ENCODE measurements at regions not wholly inside any gene's neighbourhood (a gene's known extent, or its start where the extent isn't known, plus 50 kb on each side); places are given as distances from the start of the nearest gene placed in this dataset.

- Histone ChIP-seq H3K79me2 (ENCODE audit: low read length) (no peaks in the 10 kb centered on the region), H3K27me3 (ENCODE audit: low read depth, low read length) (no peaks in the 10 kb centered on the region), H3K4me3 (ENCODE audit: low read length) (no peak overlapping the region), H3K36me3 (replicated peaks; ENCODE audit: low read depth, low read length) (no peaks in the 10 kb centered on the region), H3K4me1 (ENCODE audit: low read length) (no peaks in the 10 kb centered on the region), H3K9ac (ENCODE audit: low read length) (no peak overlapping the region), H3K27ac (ENCODE audit: low read length) (no peak overlapping the region), H2AFZ (ENCODE audit: low read depth, low read length) (no peak overlapping the region), H3K4me2 (ENCODE audit: low read length) (no peak overlapping the region), H4K20me1 (ENCODE audit: insufficient read depth, low read length) (no peaks in the 10 kb centered on the region), H3K9me3 (ENCODE audit: insufficient read depth, low read length) (no peaks in the 10 kb centered on the region)
- no peak for TF ChIP-seq EZH2phosphoT487 (IDR thresholded peaks at IDR 0.05; ENCODE audit: low read depth)
- no peak for TF ChIP-seq CTCF (IDR thresholded peaks at IDR 0.05; ENCODE audit: low read depth, low read length)
These were observed 742.9 kb upstream of the RAB6C start for GRCh38 chr2:129236601-129237000.

- Histone ChIP-seq H3K4me1 (ENCODE audit: low read length) (no peaks in the 10 kb centered on the region), H4K20me1 (ENCODE audit: insufficient read depth, low read length) (no peaks in the 10 kb centered on the region), H3K27ac (ENCODE audit: low read length) (no peak overlapping the region), H3K9me3 (ENCODE audit: insufficient read depth, low read length) (no peaks in the 10 kb centered on the region), H2AFZ (ENCODE audit: low read depth, low read length) (no peak overlapping the region), H3K79me2 (ENCODE audit: low read length) (no peaks in the 10 kb centered on the region), H3K27me3 (ENCODE audit: low read depth, low read length) (no peaks in the 10 kb centered on the region), H3K4me3 (ENCODE audit: low read length) (no peak overlapping the region), H3K4me2 (ENCODE audit: low read length) (no peak overlapping the region), H3K36me3 (replicated peaks; ENCODE audit: low read depth, low read length) (no peaks in the 10 kb centered on the region), H3K9ac (ENCODE audit: low read length) (no peak overlapping the region)
- TF ChIP-seq CTCF (IDR thresholded peaks at IDR 0.05; ENCODE audit: low read depth, low read length) (no peak), EZH2phosphoT487 (IDR thresholded peaks at IDR 0.05; ENCODE audit: low read depth) (no peak)
These were observed 741.3 kb upstream of the RAB6C start for GRCh38 chr2:129237966-129238725.

- TF ChIP-seq EZH2phosphoT487 (IDR thresholded peaks at IDR 0.05; ENCODE audit: low read depth) (no peak), CTCF (IDR thresholded peaks at IDR 0.05; ENCODE audit: low read depth, low read length) (no peak)
- Histone ChIP-seq H3K4me3 (ENCODE audit: low read length) (no peak overlapping the region), H3K27ac (ENCODE audit: low read length) (no peak overlapping the region), H3K27me3 (ENCODE audit: low read depth, low read length) (no peaks in the 10 kb centered on the region), H3K9ac (ENCODE audit: low read length) (no peak overlapping the region), H4K20me1 (ENCODE audit: insufficient read depth, low read length) (no peaks in the 10 kb centered on the region), H3K79me2 (ENCODE audit: low read length) (no peaks in the 10 kb centered on the region), H2AFZ (ENCODE audit: low read depth, low read length) (no peak overlapping the region), H3K4me2 (ENCODE audit: low read length) (no peak overlapping the region), H3K36me3 (replicated peaks; ENCODE audit: low read depth, low read length) (no peaks in the 10 kb centered on the region), H3K4me1 (ENCODE audit: low read length) (peaks cover 8% of the 10 kb centered on the region; the same call in 1 of the 2 replicates), H3K9me3 (ENCODE audit: insufficient read depth, low read length) (no peaks in the 10 kb centered on the region)
These were observed 740.3 kb upstream of the RAB6C start for GRCh38 chr2:129239141-129239540.

GRCh38 chr2:129240061-129240460 lies 739.4 kb upstream of the RAB6C start:
- H3K9me3 ChIP-seq (ENCODE audit: insufficient read depth, low read length): no peaks in the 10 kb centered on the region
- no peak overlapping the region for H3K4me2 ChIP-seq (ENCODE audit: low read length)
- no peak overlapping the region for H2AFZ ChIP-seq (ENCODE audit: low read depth, low read length)
- no peaks in the 10 kb centered on the region for H4K20me1 ChIP-seq (ENCODE audit: insufficient read depth, low read length)
- H3K4me3 ChIP-seq (ENCODE audit: low read length): no peak overlapping the region
- H3K27me3 ChIP-seq (ENCODE audit: low read depth, low read length): no peaks in the 10 kb centered on the region
- no peak overlapping the region for H3K27ac ChIP-seq (ENCODE audit: low read length)
- peaks cover 8% of the 10 kb centered on the region; the same call in 1 of the 2 replicates for H3K4me1 ChIP-seq (ENCODE audit: low read length)
- no peaks in the 10 kb centered on the region for H3K79me2 ChIP-seq (ENCODE audit: low read length)
- no peak overlapping the region for H3K9ac ChIP-seq (ENCODE audit: low read length)
- H3K36me3 ChIP-seq (replicated peaks; ENCODE audit: low read depth, low read length): no peaks in the 10 kb centered on the region
- TF ChIP-seq CTCF (IDR thresholded peaks at IDR 0.05; ENCODE audit: low read depth, low read length) (no peak), EZH2phosphoT487 (IDR thresholded peaks at IDR 0.05; ENCODE audit: low read depth) (no peak)
